ENCODE measurements at regions not wholly inside any gene's neighbourhood (a gene's known extent, or its start where the extent isn't known, plus 50 kb on each side); places are given as distances from the start of the nearest gene placed in this dataset.

GRCh38 chr1:177464686-177465085 is 293.9 kb downstream of the BRINP2 start:
- no peak overlapping the region for H3K4me3 ChIP-seq (replicated peaks in 1 of 4; ENCODE audit: control extremely low read depth in 1 of 4, insufficient read depth in 1 of 4, low read depth in 3 of 4, low read length in 4 of 4)
- H4K20me1 ChIP-seq (ENCODE audit: control insufficient read depth, extremely low read depth, insufficient read depth, low read length): no peaks in the 10 kb centered on the region
- no peak overlapping the region for H3K4me2 ChIP-seq (ENCODE audit: extremely low read depth, insufficient read depth, low read length)
- H3K9me3 ChIP-seq (ENCODE audit: control insufficient read depth, insufficient read depth, low read depth, low read length): no peaks in the 10 kb centered on the region
- no peak overlapping the region for H3K27ac ChIP-seq (ENCODE audit: insufficient read depth, low read length)
- no peak for TF ChIP-seq CTCF (conservative IDR thresholded peaks at IDR 0.05 in 1 of 2, IDR thresholded peaks at IDR 0.05 in 1 of 2; ENCODE audit: low read depth in 1 of 2, low read length in 2 of 2)
- TF ChIP-seq EZH2 (IDR thresholded peaks at IDR 0.05; ENCODE audit: low read length, missing control alignments): no peak
- DNase-seq (ENCODE audit: low read depth in 2 of 2): no peak
- no peaks in the 10 kb centered on the region for H3K36me3 ChIP-seq (ENCODE audit: control insufficient read depth, insufficient read depth, low read length)
- H2AFZ ChIP-seq (ENCODE audit: low read length): no peak overlapping the region
- no peak overlapping the region for H3K9ac ChIP-seq (ENCODE audit: insufficient read depth, low read length)
- no peaks in the 10 kb centered on the region for H3K27me3 ChIP-seq (ENCODE audit: control insufficient read depth, insufficient read depth, low read length)
- no peaks in the 10 kb centered on the region for H3K79me2 ChIP-seq (ENCODE audit: control insufficient read depth, insufficient read depth, low read length)
- no peaks in the 10 kb centered on the region for H3K4me1 ChIP-seq (ENCODE audit: control insufficient read depth, extremely low read depth, insufficient read depth, low read length)

- Histone ChIP-seq H3K4me3 (replicated peaks in 1 of 4; ENCODE audit: control extremely low read depth in 1 of 4, insufficient read depth in 1 of 4, low read depth in 3 of 4, low read length in 4 of 4) (no peak overlapping the region), H3K4me1 (ENCODE audit: control insufficient read depth, extremely low read depth, insufficient read depth, low read length) (no peaks in the 10 kb centered on the region), H3K27ac (ENCODE audit: insufficient read depth, low read length) (no peak overlapping the region), H3K27me3 (ENCODE audit: control insufficient read depth, insufficient read depth, low read length) (no peaks in the 10 kb centered on the region), H2AFZ (ENCODE audit: low read length) (no peak overlapping the region), H3K36me3 (ENCODE audit: control insufficient read depth, insufficient read depth, low read length) (no peaks in the 10 kb centered on the region), H3K4me2 (ENCODE audit: extremely low read depth, insufficient read depth, low read length) (no peak overlapping the region), H3K9me3 (ENCODE audit: control insufficient read depth, insufficient read depth, low read depth, low read length) (no peaks in the 10 kb centered on the region), H3K79me2 (ENCODE audit: control insufficient read depth, insufficient read depth, low read length) (no peaks in the 10 kb centered on the region), H3K9ac (ENCODE audit: insufficient read depth, low read length) (no peak overlapping the region), H4K20me1 (ENCODE audit: control insufficient read depth, extremely low read depth, insufficient read depth, low read length) (no peaks in the 10 kb centered on the region)
- peak in 1 of 2 donors; percentile 5 for DNase-seq (ENCODE audit: low read depth in 2 of 2)
- TF ChIP-seq EZH2 (IDR thresholded peaks at IDR 0.05; ENCODE audit: low read length, missing control alignments) (no peak), CTCF (conservative IDR thresholded peaks at IDR 0.05 in 1 of 2, IDR thresholded peaks at IDR 0.05 in 1 of 2; ENCODE audit: low read depth in 1 of 2, low read length in 2 of 2) (no peak)
Measured at GRCh38 chr1:177451191-177451590, 280.4 kb downstream of the BRINP2 start.

- Histone ChIP-seq H3K27me3 (ENCODE audit: control insufficient read depth, insufficient read depth, low read length) (no peaks in the 10 kb centered on the region), H3K9me3 (ENCODE audit: control insufficient read depth, insufficient read depth, low read depth, low read length) (no peaks in the 10 kb centered on the region), H3K27ac (ENCODE audit: insufficient read depth, low read length) (no peak overlapping the region), H3K4me2 (ENCODE audit: extremely low read depth, insufficient read depth, low read length) (no peak overlapping the region), H2AFZ (ENCODE audit: low read length) (no peak overlapping the region), H3K4me3 (replicated peaks in 1 of 4; ENCODE audit: control extremely low read depth in 1 of 4, insufficient read depth in 1 of 4, low read depth in 3 of 4, low read length in 4 of 4) (no peak overlapping the region), H3K4me1 (ENCODE audit: control insufficient read depth, extremely low read depth, insufficient read depth, low read length) (no peaks in the 10 kb centered on the region), H3K36me3 (ENCODE audit: control insufficient read depth, insufficient read depth, low read length) (no peaks in the 10 kb centered on the region), H3K9ac (ENCODE audit: insufficient read depth, low read length) (no peak overlapping the region), H4K20me1 (ENCODE audit: control insufficient read depth, extremely low read depth, insufficient read depth, low read length) (no peaks in the 10 kb centered on the region), H3K79me2 (ENCODE audit: control insufficient read depth, insufficient read depth, low read length) (no peaks in the 10 kb centered on the region)
- DNase-seq (ENCODE audit: low read depth in 2 of 2): peak; percentile 1 to 42
- TF ChIP-seq CTCF (conservative IDR thresholded peaks at IDR 0.05 in 1 of 2, IDR thresholded peaks at IDR 0.05 in 1 of 2; ENCODE audit: low read depth in 1 of 2, low read length in 2 of 2) (no peak), EZH2 (IDR thresholded peaks at IDR 0.05; ENCODE audit: low read length, missing control alignments) (no peak)
Measured at GRCh38 chr1:177448652-177449357, 278.0 kb downstream of the BRINP2 start.
